GM12864 (cell line): ENCODE measurements at regions not wholly inside any gene's neighbourhood (a gene's known extent, or its start where the extent isn't known, plus 50 kb on each side); places are given as distances from the start of the nearest gene placed in this dataset.

Experiments used
- DNase-seq: peaks from one replicate; pipeline ENCODE4 v3.0.0-alpha.2; 2011; ENCODE audit warnings: low read depth
- H3K4me3 ChIP-seq: 2 replicates; pipeline ENCODE4 v1.5.1; 2011; ENCODE audit warnings: mild to moderate bottlenecking, low read depth, low read length, control low read depth
- TF ChIP-seq, protein P1 (sequence below): IDR thresholded peaks from 2 replicates; pipeline ENCODE4 v1.5.1; 2011; ENCODE audit warnings: low read depth, mild to moderate bottlenecking, moderate library complexity, low read length, control low read depth, inconsistent platforms; ENCODE audit errors: missing control alignments

DNA sequence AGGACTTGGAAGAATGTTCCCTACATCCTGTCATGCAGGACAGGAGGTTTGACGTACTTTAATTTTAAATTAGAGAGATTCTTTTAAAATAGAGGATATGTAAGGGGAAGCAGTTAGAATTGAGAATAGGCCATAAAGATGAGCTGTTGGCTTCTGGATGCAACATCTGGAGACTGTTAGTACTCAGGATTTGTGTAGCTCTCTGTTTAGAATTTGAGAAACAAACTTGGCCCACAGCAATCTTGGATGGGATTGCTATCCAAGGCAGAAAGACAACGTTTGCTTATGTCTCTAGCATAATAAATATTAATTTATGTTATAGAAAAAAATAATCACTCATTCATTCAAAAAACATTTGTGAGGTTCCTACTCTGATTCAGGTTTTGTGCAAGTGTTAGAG lies 398.4 kb upstream of the NOVA1 start:
- DNase-seq: no peak
- TF ChIP-seq, protein P1, sequence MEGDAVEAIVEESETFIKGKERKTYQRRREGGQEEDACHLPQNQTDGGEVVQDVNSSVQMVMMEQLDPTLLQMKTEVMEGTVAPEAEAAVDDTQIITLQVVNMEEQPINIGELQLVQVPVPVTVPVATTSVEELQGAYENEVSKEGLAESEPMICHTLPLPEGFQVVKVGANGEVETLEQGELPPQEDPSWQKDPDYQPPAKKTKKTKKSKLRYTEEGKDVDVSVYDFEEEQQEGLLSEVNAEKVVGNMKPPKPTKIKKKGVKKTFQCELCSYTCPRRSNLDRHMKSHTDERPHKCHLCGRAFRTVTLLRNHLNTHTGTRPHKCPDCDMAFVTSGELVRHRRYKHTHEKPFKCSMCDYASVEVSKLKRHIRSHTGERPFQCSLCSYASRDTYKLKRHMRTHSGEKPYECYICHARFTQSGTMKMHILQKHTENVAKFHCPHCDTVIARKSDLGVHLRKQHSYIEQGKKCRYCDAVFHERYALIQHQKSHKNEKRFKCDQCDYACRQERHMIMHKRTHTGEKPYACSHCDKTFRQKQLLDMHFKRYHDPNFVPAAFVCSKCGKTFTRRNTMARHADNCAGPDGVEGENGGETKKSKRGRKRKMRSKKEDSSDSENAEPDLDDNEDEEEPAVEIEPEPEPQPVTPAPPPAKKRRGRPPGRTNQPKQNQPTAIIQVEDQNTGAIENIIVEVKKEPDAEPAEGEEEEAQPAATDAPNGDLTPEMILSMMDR: no peak
- no peak overlapping the region for H3K4me3 ChIP-seq

DNA sequence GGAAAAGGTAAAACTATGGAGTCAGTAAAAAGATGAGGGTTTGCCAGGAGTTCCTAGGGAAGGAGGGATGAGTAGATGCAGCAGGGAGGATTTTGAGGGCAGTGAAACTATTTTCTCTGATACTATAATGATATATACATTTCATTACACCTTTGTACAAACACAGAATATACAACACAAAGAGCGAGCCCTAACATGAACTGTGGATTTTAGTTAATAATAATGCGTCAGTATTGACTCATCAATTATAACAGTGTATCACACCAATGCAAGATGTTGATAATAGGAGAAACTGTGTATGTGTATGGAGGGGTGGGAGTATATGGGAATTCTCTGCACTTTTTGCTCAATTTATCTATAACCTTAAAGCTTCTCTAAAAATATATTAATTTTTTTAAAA lies 404.3 kb upstream of the NOVA1 start:
- no peak for DNase-seq
- H3K4me3 ChIP-seq: no peak overlapping the region
- TF ChIP-seq, protein P1: no peak

DNA sequence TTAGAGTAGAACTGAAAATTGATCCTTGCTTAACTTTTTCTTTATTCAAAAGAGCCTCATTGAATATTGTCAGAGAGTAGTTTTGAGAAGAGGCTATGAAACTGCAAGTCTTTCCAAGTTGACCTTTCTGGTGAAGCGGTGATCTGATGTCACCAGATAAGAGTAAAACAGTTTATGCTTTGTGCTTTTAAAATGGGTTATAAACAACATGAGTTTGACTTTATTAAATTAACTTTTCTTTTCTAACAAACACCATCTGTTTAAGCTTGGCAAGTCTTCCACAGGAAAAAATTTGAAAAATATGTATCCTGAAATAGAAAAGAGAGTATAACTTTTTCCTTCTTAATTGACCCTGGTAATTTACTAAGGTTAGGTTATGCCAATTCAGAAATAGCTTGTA lies 408.7 kb upstream of the NOVA1 start:
- TF ChIP-seq, protein P1: no peak
- no peak overlapping the region for H3K4me3 ChIP-seq
- DNase-seq: no peak

DNA sequence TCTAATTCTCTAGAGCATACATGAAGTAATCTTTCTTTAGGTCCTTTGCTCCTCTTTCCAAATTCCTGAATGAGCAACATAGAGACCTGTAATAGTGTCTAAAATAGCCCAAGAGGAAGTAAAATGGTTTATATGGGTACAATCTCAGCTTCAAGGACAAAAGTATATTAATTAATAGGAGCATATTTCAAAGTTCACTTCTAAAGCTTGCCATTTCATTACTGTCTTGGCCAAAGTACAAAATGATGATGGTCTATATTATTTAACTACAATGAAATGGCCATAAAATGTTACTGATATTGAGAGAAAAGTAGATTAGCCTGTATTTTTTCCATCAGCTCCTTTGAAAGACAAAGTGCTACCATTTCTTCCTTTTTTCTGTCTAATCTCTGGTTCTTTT lies 410.4 kb upstream of the NOVA1 start:
- H3K4me3 ChIP-seq: no peak overlapping the region
- TF ChIP-seq, protein P1: no peak
- DNase-seq: no peak

DNA sequence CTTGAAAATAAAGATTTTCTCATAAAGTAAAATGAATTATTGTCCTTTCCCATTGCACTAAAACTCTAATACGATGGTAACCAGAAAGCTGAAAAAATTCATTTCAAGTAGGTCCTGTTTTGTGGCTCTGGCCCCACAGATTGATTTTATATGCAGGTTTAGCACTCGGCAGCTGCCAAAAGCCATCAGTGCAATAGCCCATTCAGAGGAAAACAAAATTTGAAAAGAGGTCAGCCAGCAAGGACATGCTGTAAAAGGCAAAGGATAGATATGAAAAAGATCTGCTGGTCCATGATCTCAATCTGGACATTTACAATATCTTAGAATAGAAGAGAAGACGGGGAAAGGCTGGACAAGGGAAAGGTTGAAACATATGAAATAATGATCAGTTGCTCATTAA lies 414.8 kb upstream of the NOVA1 start:
- TF ChIP-seq, protein P1: no peak
- H3K4me3 ChIP-seq: no peak overlapping the region
- DNase-seq: no peak

DNA sequence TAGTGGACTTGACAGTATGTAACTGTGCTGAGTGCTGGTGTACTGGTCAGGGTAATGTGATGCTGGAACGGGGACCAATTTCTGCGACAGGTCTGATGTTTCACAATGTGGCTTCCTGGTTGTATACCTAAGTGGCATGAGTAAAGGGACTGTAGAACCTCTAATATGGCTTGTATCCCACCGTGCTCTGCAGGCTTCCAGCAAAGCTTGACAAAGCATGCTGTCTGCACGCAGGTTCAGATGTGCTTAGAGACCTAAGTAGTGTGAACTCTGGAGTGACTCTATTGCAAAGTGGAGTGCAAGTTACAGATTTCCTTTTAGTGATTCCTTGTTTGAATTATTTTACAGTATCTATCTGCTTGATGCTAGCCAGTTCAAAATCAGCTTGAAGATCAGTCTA lies 415.8 kb upstream of the NOVA1 start:
- no peak overlapping the region for H3K4me3 ChIP-seq
- DNase-seq: no peak
- TF ChIP-seq, protein P1: no peak

DNA sequence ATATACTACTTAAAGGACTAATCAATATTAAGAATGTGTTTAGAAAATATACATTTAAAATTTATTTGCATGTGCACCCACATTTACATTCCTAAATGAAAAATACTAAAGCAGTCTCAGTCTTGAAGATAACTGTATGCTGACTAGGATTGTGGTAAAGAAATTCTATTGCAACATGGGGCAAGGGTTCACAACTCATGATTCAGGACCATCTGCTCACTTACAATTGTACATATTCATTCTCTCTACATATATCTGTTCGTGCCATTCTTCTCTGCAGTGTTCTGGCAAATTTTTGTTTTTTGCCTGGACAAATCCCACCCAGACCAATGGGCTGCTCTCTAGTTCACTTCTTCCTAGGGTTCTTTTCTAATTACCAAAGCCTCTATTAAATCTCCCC lies 417.2 kb upstream of the NOVA1 start:
- DNase-seq: no peak
- TF ChIP-seq, protein P1: no peak
- no peak overlapping the region for H3K4me3 ChIP-seq
